Osteoblast (primary cell): ENCODE measurements at regions not wholly inside any gene's neighbourhood (a gene's known extent, or its start where the extent isn't known, plus 50 kb on each side); places are given as distances from the start of the nearest gene placed in this dataset.

Experiments used
- DNase-seq: peaks from one replicate; pipeline ENCODE4 v3.0.0; 2011; ENCODE audit warnings: low spot score, mixed read lengths; ENCODE audit not compliant: insufficient read length; ENCODE audit errors: missing footprints
- H2AFZ ChIP-seq: 2 replicates; pipeline ENCODE4 v1.6.0; 2011; ENCODE audit warnings: mild to moderate bottlenecking, low read length
- H3K27ac ChIP-seq: 2 replicates; pipeline ENCODE4 v1.5.1; 2011; ENCODE audit warnings: mild to moderate bottlenecking, low read depth, low read length, moderate library complexity
- H3K27me3 ChIP-seq: 2 replicates; pipeline ENCODE4 v1.6.0; 2012; ENCODE audit warnings: mild to moderate bottlenecking, control low read depth, inconsistent platforms, low read length, moderate library complexity; ENCODE audit not compliant: insufficient read depth
- H3K36me3 ChIP-seq: 2 replicates; pipeline ENCODE4 v1.5.1; 2011; ENCODE audit warnings: mild to moderate bottlenecking, low read length, control low read depth, moderate library complexity; ENCODE audit not compliant: insufficient read depth
- H3K4me1 ChIP-seq: 2 replicates; pipeline ENCODE4 v1.5.1; 2011; ENCODE audit warnings: mild to moderate bottlenecking, low read length, control low read depth, moderate library complexity; ENCODE audit not compliant: insufficient read depth
- H3K4me2 ChIP-seq: 2 replicates; pipeline ENCODE4 v1.6.0; 2011; ENCODE audit warnings: mild to moderate bottlenecking, low read length; ENCODE audit not compliant: insufficient read depth
- H3K4me3 ChIP-seq: fragments of 200-600 bp; sonication (generic); 3 replicates; pipeline ENCODE4 v1.5.1; 2012; ENCODE audit warnings: mild to moderate bottlenecking, low read length, inconsistent platforms; ENCODE audit not compliant: insufficient read depth
- H3K79me2 ChIP-seq: 2 replicates; pipeline ENCODE4 v1.6.0; 2012; ENCODE audit warnings: mild to moderate bottlenecking, low read length, control low read depth, inconsistent platforms; ENCODE audit not compliant: insufficient read depth
- H3K9me3 ChIP-seq: 2 replicates; pipeline ENCODE4 v1.5.1; 2011; ENCODE audit warnings: low read depth, low read length, control low read depth
- H4K20me1 ChIP-seq: 2 replicates; pipeline ENCODE4 v1.6.0; 2012; ENCODE audit warnings: mild to moderate bottlenecking, low read length, control low read depth; ENCODE audit not compliant: insufficient read depth
- TF ChIP-seq, protein P1 (sequence below): IDR thresholded peaks from 2 replicates; pipeline ENCODE4 v1.5.1; 2011; ENCODE audit warnings: mild to moderate bottlenecking, low read depth, low read length, moderate library complexity; ENCODE audit errors: extremely low read depth

DNA sequence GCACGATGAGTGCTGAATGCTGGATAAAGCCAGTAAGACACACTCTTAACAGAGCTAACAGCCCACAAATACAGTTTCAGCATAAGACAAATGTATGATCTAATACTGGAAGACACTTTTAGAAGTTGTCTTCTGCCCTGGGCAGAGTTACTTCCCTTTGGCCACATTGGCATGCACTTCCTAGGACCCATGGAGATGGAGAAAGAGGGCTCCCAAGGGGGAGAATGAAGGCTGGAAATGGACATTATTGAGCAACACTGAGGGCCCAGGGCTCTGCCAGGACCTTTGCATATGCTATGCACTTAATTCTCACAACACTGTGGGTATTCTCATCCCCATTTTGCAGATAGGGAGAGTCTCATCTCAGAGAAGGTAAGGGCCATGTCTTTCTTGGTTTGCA lies 123.1 kb downstream of the ADAMTS15 start:
- Histone ChIP-seq H2AFZ (no peak overlapping the region), H3K27me3 (peaks cover 5% of the 10 kb centered on the region), H3K4me3 (no peak overlapping the region), H3K79me2 (no peaks in the 10 kb centered on the region), H3K4me1 (no peaks in the 10 kb centered on the region), H3K36me3 (no peaks in the 10 kb centered on the region), H3K9me3 (no peaks in the 10 kb centered on the region), H3K4me2 (no peak overlapping the region), H3K27ac (no peak overlapping the region), H4K20me1 (no peaks in the 10 kb centered on the region)
- TF ChIP-seq, protein P1, sequence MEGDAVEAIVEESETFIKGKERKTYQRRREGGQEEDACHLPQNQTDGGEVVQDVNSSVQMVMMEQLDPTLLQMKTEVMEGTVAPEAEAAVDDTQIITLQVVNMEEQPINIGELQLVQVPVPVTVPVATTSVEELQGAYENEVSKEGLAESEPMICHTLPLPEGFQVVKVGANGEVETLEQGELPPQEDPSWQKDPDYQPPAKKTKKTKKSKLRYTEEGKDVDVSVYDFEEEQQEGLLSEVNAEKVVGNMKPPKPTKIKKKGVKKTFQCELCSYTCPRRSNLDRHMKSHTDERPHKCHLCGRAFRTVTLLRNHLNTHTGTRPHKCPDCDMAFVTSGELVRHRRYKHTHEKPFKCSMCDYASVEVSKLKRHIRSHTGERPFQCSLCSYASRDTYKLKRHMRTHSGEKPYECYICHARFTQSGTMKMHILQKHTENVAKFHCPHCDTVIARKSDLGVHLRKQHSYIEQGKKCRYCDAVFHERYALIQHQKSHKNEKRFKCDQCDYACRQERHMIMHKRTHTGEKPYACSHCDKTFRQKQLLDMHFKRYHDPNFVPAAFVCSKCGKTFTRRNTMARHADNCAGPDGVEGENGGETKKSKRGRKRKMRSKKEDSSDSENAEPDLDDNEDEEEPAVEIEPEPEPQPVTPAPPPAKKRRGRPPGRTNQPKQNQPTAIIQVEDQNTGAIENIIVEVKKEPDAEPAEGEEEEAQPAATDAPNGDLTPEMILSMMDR, result no peak
- no peak for DNase-seq

DNA sequence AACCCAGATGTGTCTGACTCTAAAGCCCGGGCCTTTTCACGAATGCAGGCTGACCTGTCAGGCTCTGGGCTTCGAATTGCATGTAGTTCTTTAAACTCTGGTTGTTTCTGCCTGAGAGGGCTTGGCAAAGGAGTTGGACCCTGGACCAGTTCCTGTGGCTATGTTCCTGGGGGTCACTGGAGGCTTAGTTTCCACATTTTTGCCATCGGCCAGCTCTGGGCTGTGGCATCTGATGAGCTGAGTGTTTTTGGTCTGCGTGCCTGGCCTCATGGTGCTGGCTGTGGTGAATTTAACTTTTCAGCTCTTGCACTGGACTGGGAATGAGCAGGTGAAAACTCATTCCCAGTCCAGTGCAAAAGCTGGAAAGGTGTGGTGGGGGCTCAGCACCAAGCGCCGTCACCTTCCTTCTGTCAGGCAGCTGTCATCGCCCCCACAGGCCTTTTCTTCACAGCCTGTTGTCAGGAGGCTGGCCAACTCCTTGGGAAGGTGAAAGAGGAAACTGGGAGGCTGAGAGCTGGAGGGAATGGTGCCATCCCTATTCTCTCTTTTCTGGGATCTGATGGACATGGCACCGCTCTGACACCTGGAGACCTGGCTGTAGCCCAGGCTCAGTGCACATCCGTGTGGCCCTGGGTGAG lies 123.6 kb downstream of the ADAMTS15 start:
- Histone ChIP-seq H3K4me3 (no peak overlapping the region), H3K4me2 (no peak overlapping the region), H3K36me3 (no peaks in the 10 kb centered on the region), H4K20me1 (no peaks in the 10 kb centered on the region), H2AFZ (no peak overlapping the region), H3K4me1 (no peaks in the 10 kb centered on the region), H3K27me3 (peaks cover 5% of the 10 kb centered on the region), H3K79me2 (no peaks in the 10 kb centered on the region), H3K27ac (no peak overlapping the region), H3K9me3 (no peaks in the 10 kb centered on the region)
- no peak for DNase-seq
- TF ChIP-seq, protein P1, result no peak

GRCh38 chr11:130573767-130574166 lies 125.3 kb downstream of the ADAMTS15 start:
- Histone ChIP-seq H3K4me1 (no peaks in the 10 kb centered on the region), H3K4me3 (no peak overlapping the region), H3K27ac (no peak overlapping the region), H3K36me3 (no peaks in the 10 kb centered on the region), H4K20me1 (no peaks in the 10 kb centered on the region), H3K27me3 (peaks cover 5% of the 10 kb centered on the region), H2AFZ (no peak overlapping the region), H3K79me2 (no peaks in the 10 kb centered on the region), H3K9me3 (no peaks in the 10 kb centered on the region), H3K4me2 (no peak overlapping the region)
- no peak for DNase-seq
- TF ChIP-seq, protein P1, result no peak

GRCh38 chr11:130574740-130575139 lies 126.3 kb downstream of the ADAMTS15 start:
- TF ChIP-seq, protein P1, result no peak
- H3K4me2 ChIP-seq, result no peak overlapping the region
- H3K4me1 ChIP-seq, result no peaks in the 10 kb centered on the region
- no peaks in the 10 kb centered on the region for H4K20me1 ChIP-seq
- no peak for DNase-seq
- H3K4me3 ChIP-seq, result no peak overlapping the region
- no peaks in the 10 kb centered on the region for H3K9me3 ChIP-seq
- H2AFZ ChIP-seq, result no peak overlapping the region
- peaks cover 5% of the 10 kb centered on the region for H3K27me3 ChIP-seq
- no peak overlapping the region for H3K27ac ChIP-seq
- H3K36me3 ChIP-seq, result no peaks in the 10 kb centered on the region
- no peaks in the 10 kb centered on the region for H3K79me2 ChIP-seq
